ENCODE measurements at regions not wholly inside any gene's neighbourhood (a gene's known extent, or its start where the extent isn't known, plus 50 kb on each side); places are given as distances from the start of the nearest gene placed in this dataset.

DNA sequence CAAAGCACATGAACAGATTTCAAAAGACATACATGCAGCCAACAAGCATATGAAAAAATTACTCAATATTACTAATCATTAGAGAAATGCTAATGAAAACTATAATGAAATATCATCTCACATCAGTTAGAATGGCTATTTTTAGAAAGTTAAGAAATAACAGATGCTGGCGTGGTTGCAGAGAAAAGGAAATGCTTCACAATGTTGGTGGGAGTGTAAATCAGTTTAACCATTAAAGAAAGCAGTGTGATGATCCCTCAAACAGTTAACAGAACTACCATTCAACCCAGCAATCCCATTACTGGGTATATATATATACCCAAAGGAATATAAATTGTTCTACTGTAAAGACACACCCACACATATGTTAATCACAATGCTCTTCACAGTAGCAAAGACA is 117.7 kb upstream of the SETBP1 start:
- Histone ChIP-seq H3K79me2 (ENCODE audit: control insufficient read depth, insufficient read depth, low read length) (no peaks in the 10 kb centered on the region), H3K27ac (ENCODE audit: insufficient read depth, low read length) (no peak overlapping the region), H4K20me1 (ENCODE audit: control insufficient read depth, extremely low read depth, insufficient read depth, low read length) (no peaks in the 10 kb centered on the region), H3K4me3 (replicated peaks in 1 of 4; ENCODE audit: control extremely low read depth in 1 of 4, insufficient read depth in 1 of 4, low read depth in 3 of 4, low read length in 4 of 4) (no peak overlapping the region), H3K9me3 (ENCODE audit: control insufficient read depth, insufficient read depth, low read depth, low read length) (no peaks in the 10 kb centered on the region), H3K4me2 (ENCODE audit: extremely low read depth, insufficient read depth, low read length) (no peak overlapping the region), H3K4me1 (ENCODE audit: control insufficient read depth, extremely low read depth, insufficient read depth, low read length) (no peaks in the 10 kb centered on the region), H3K9ac (ENCODE audit: insufficient read depth, low read length) (no peak overlapping the region), H2AFZ (ENCODE audit: low read length) (no peak overlapping the region), H3K27me3 (ENCODE audit: control insufficient read depth, insufficient read depth, low read length) (no peaks in the 10 kb centered on the region), H3K36me3 (ENCODE audit: control insufficient read depth, insufficient read depth, low read length) (no peaks in the 10 kb centered on the region)
- TF ChIP-seq, protein P1, sequence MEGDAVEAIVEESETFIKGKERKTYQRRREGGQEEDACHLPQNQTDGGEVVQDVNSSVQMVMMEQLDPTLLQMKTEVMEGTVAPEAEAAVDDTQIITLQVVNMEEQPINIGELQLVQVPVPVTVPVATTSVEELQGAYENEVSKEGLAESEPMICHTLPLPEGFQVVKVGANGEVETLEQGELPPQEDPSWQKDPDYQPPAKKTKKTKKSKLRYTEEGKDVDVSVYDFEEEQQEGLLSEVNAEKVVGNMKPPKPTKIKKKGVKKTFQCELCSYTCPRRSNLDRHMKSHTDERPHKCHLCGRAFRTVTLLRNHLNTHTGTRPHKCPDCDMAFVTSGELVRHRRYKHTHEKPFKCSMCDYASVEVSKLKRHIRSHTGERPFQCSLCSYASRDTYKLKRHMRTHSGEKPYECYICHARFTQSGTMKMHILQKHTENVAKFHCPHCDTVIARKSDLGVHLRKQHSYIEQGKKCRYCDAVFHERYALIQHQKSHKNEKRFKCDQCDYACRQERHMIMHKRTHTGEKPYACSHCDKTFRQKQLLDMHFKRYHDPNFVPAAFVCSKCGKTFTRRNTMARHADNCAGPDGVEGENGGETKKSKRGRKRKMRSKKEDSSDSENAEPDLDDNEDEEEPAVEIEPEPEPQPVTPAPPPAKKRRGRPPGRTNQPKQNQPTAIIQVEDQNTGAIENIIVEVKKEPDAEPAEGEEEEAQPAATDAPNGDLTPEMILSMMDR (conservative IDR thresholded peaks at IDR 0.05 in 1 of 2, IDR thresholded peaks at IDR 0.05 in 1 of 2; ENCODE audit: low read depth in 1 of 2, low read length in 2 of 2), result no peak
- no peak for TF ChIP-seq EZH2 (IDR thresholded peaks at IDR 0.05; ENCODE audit: low read length, missing control alignments)
- no peak for DNase-seq (ENCODE audit: low read depth in 2 of 2)

DNA sequence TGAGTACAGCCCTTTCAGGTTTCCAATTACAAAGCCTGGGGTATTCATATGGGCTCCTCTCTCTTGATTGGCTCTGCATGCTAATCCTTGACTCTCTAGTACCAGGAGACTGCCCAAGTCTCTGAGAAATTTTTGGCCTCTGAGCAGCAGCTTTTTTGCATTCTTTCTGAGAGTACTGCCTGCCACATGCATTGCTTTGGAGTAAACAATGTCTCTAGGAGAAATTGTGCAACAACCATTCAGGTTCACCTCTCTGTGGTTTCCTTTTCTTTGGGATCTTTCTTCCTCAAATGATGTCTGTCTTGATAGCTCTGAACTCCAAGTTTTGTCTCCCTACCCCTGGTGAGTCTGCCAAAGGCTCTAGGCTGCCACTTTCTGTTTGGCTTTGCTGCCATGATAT is 115.8 kb upstream of the SETBP1 start:
- Histone ChIP-seq H2AFZ (ENCODE audit: low read length) (no peak overlapping the region), H3K9me3 (ENCODE audit: control insufficient read depth, insufficient read depth, low read depth, low read length) (no peaks in the 10 kb centered on the region), H3K4me3 (replicated peaks in 1 of 4; ENCODE audit: control extremely low read depth in 1 of 4, insufficient read depth in 1 of 4, low read depth in 3 of 4, low read length in 4 of 4) (no peak overlapping the region), H3K4me2 (ENCODE audit: extremely low read depth, insufficient read depth, low read length) (no peak overlapping the region), H3K4me1 (ENCODE audit: control insufficient read depth, extremely low read depth, insufficient read depth, low read length) (no peaks in the 10 kb centered on the region), H3K27ac (ENCODE audit: insufficient read depth, low read length) (no peak overlapping the region), H3K9ac (ENCODE audit: insufficient read depth, low read length) (no peak overlapping the region), H3K79me2 (ENCODE audit: control insufficient read depth, insufficient read depth, low read length) (no peaks in the 10 kb centered on the region), H4K20me1 (ENCODE audit: control insufficient read depth, extremely low read depth, insufficient read depth, low read length) (no peaks in the 10 kb centered on the region), H3K27me3 (ENCODE audit: control insufficient read depth, insufficient read depth, low read length) (no peaks in the 10 kb centered on the region), H3K36me3 (ENCODE audit: control insufficient read depth, insufficient read depth, low read length) (no peaks in the 10 kb centered on the region)
- peak; percentile 19 to 77 for DNase-seq (ENCODE audit: low read depth in 2 of 2)
- TF ChIP-seq, protein P1 (conservative IDR thresholded peaks at IDR 0.05 in 1 of 2, IDR thresholded peaks at IDR 0.05 in 1 of 2; ENCODE audit: low read depth in 1 of 2, low read length in 2 of 2), result no peak
- TF ChIP-seq EZH2 (IDR thresholded peaks at IDR 0.05; ENCODE audit: low read length, missing control alignments), result no peak

DNA sequence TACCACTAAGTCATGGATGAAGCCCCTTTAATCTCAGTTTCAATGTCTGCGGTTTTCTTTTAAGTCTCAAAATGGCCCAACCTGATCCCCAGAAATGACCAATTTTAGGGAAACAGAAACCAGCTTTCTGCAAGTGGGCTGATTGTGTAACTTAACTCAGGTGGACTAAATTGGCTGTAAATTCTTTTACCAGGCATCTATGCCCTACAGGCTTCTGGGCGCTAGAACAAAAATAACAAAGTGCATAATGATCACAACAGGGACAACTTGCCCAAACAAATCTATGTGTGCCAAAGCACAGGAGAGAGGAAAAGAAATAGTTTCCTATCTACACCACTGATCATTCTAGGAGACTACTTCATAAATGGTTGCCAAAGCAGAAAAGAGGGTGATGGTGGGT is 112.3 kb upstream of the SETBP1 start:
- TF ChIP-seq EZH2 (IDR thresholded peaks at IDR 0.05; ENCODE audit: low read length, missing control alignments), result no peak
- TF ChIP-seq, protein P1 (conservative IDR thresholded peaks at IDR 0.05 in 1 of 2, IDR thresholded peaks at IDR 0.05 in 1 of 2; ENCODE audit: low read depth in 1 of 2, low read length in 2 of 2), result no peak
- H3K4me2 ChIP-seq (ENCODE audit: extremely low read depth, insufficient read depth, low read length), result no peak overlapping the region

More for the DNA sequence above, 112.3 kb upstream of the SETBP1 start:
- H3K9me3 ChIP-seq (ENCODE audit: control insufficient read depth, insufficient read depth, low read depth, low read length), result no peaks in the 10 kb centered on the region
- no peaks in the 10 kb centered on the region for H3K4me1 ChIP-seq (ENCODE audit: control insufficient read depth, extremely low read depth, insufficient read depth, low read length)
- H3K27me3 ChIP-seq (ENCODE audit: control insufficient read depth, insufficient read depth, low read length), result no peaks in the 10 kb centered on the region
- no peaks in the 10 kb centered on the region for H3K36me3 ChIP-seq (ENCODE audit: control insufficient read depth, insufficient read depth, low read length)
- H4K20me1 ChIP-seq (ENCODE audit: control insufficient read depth, extremely low read depth, insufficient read depth, low read length), result no peaks in the 10 kb centered on the region
- no peak overlapping the region for H2AFZ ChIP-seq (ENCODE audit: low read length)
- H3K9ac ChIP-seq (ENCODE audit: insufficient read depth, low read length), result no peak overlapping the region
- H3K4me3 ChIP-seq (replicated peaks in 1 of 4; ENCODE audit: control extremely low read depth in 1 of 4, insufficient read depth in 1 of 4, low read depth in 3 of 4, low read length in 4 of 4), result no peak overlapping the region
- no peak overlapping the region for H3K27ac ChIP-seq (ENCODE audit: insufficient read depth, low read length)
- H3K79me2 ChIP-seq (ENCODE audit: control insufficient read depth, insufficient read depth, low read length), result no peaks in the 10 kb centered on the region
- DNase-seq (ENCODE audit: low read depth in 2 of 2), result no peak
